WERI-Rb-1 (cell line): ENCODE measurements at regions not wholly inside any gene's neighbourhood (a gene's known extent, or its start where the extent isn't known, plus 50 kb on each side); places are given as distances from the start of the nearest gene placed in this dataset.
A peak's percentile ranks its signal among the peaks of the same experiment; 100 is the strongest.
"Not testable (repeated sequence)": the region's sequence is repeated elsewhere in the genome, so short reads cannot be mapped to it uniquely, and the experiment has no call there.

Source experiments
- DNase-seq: peaks from one replicate; pipeline ENCODE4 v3.0.0-alpha.2; 2020
- H3K27ac ChIP-seq: fragments of 250-450 bp; sonication (Bioruptor Pico); 2 replicates; pipeline ENCODE4 v1.5.1; 2020; ENCODE audit warnings: mild to moderate bottlenecking, moderate library complexity
- H3K27me3 ChIP-seq: fragments of 250-450 bp; sonication (Bioruptor Pico); 2 replicates; pipeline ENCODE4 v1.5.1; 2021; ENCODE audit warnings: mild to moderate bottlenecking, low read depth, moderate library complexity; ENCODE audit not compliant: insufficient read depth, severe bottlenecking
- H3K36me3 ChIP-seq: fragments of 250-450 bp; sonication (Bioruptor Pico); 2 replicates; pipeline ENCODE4 v1.5.1; 2020; ENCODE audit warnings: mild to moderate bottlenecking, moderate library complexity
- H3K4me3 ChIP-seq: 2 replicates; pipeline ENCODE4 v1.5.1; 2011; ENCODE audit warnings: low read depth, mild to moderate bottlenecking, control low read depth, low read length
- H3K9me3 ChIP-seq: fragments of 250-450 bp; sonication (Bioruptor Pico); 2 replicates; pipeline ENCODE4 v1.5.1; 2021; ENCODE audit warnings: mild to moderate bottlenecking, moderate library complexity; ENCODE audit not compliant: severe bottlenecking
- TF ChIP-seq, protein P1 (sequence below): IDR thresholded peaks from 2 replicates; pipeline ENCODE4 v1.5.1; 2011; ENCODE audit warnings: low read depth, mild to moderate bottlenecking, control low read depth, inconsistent platforms, low read length

DNA sequence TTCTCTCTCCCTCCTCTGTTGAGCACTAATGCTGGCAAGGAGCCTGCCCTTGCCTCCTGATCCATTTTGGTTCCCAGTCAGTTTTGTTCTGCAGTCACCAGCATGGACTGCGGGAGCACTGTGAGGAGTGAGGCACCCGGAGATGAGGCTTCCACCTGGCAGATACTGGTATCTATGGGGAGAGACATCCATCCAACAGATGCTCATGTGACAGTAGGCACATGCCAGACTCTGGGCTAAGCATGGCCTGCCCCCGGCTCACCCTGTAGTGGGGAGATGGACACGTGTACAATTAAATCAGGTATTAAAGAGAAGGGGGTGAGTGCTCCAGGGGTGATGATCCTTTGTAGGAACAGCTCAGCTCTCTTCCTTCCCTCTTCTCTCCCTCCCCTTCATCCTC lies 74.0 kb upstream of the PODXL start:
- Histone ChIP-seq H3K27ac (no peak overlapping the region), H3K27me3 (no peaks in the 10 kb centered on the region), H3K4me3 (no peak overlapping the region), H3K36me3 (no peaks in the 10 kb centered on the region), H3K9me3 (no peaks in the 10 kb centered on the region)
- TF ChIP-seq, protein P1, sequence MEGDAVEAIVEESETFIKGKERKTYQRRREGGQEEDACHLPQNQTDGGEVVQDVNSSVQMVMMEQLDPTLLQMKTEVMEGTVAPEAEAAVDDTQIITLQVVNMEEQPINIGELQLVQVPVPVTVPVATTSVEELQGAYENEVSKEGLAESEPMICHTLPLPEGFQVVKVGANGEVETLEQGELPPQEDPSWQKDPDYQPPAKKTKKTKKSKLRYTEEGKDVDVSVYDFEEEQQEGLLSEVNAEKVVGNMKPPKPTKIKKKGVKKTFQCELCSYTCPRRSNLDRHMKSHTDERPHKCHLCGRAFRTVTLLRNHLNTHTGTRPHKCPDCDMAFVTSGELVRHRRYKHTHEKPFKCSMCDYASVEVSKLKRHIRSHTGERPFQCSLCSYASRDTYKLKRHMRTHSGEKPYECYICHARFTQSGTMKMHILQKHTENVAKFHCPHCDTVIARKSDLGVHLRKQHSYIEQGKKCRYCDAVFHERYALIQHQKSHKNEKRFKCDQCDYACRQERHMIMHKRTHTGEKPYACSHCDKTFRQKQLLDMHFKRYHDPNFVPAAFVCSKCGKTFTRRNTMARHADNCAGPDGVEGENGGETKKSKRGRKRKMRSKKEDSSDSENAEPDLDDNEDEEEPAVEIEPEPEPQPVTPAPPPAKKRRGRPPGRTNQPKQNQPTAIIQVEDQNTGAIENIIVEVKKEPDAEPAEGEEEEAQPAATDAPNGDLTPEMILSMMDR = no peak
- DNase-seq = peak; percentile 41

DNA sequence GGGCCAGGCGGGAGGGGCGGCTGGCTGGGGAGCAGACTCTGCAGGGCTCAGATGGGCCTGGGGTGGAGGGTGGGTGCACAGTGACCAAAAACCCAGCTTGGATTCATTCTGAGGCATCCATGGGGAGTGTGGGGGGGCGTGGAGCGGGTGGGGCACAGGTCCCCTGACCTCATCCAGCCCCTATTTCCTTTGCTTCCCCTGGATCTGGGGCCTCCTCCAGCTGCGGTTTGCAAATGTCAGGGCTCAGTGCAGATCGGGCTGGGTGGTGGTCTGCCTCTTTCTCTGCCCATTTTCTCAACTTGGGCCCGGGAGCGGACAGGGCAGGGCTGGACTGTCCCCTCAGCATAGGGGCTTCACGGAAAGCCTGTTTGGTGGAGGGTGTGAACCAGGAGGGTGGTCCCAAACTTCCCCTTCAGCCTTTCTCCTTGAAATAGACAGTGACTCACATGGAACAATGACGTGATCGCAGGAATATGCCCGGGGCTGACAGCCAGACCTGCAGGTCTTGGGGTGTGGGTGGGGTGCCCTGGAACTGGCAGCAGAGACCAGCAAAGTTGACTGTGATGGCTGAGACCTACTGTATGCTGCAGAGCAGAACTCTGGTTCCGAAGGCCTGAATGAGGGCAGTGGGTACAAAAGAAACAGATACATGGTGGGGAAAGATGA lies 72.9 kb upstream of the PODXL start:
- Histone ChIP-seq H3K9me3 (no peaks in the 10 kb centered on the region), H3K27me3 (no peaks in the 10 kb centered on the region), H3K27ac (no peak overlapping the region), H3K4me3 (no peak overlapping the region), H3K36me3 (no peaks in the 10 kb centered on the region)
- DNase-seq = no peak
- TF ChIP-seq, protein P1 = no peak

DNA sequence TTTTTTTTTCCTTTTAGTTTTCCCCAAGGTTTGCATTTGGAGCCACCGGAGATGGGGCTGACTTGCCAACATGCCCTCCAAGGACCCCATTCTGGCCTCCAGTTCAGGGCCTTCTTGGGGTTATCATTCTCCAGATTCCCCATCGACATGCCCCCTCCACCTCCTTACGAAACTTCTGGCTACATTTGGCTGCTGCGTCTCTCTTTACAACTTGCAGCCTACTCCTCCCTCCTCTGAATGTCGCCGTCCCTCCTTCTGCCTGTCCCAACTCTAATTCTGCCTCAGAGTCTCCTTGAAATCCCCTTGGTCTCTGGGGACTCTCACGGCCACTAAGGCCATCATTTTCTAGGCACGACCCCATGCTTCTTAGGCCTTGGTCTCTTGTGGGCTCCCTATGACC lies 72.2 kb upstream of the PODXL start:
- no peaks in the 10 kb centered on the region for H3K9me3 ChIP-seq
- no peak overlapping the region for H3K27ac ChIP-seq
- no peaks in the 10 kb centered on the region for H3K36me3 ChIP-seq
- no peak overlapping the region for H3K4me3 ChIP-seq
- DNase-seq = no peak
- TF ChIP-seq, protein P1 = no peak
- H3K27me3 ChIP-seq = no peaks in the 10 kb centered on the region

DNA sequence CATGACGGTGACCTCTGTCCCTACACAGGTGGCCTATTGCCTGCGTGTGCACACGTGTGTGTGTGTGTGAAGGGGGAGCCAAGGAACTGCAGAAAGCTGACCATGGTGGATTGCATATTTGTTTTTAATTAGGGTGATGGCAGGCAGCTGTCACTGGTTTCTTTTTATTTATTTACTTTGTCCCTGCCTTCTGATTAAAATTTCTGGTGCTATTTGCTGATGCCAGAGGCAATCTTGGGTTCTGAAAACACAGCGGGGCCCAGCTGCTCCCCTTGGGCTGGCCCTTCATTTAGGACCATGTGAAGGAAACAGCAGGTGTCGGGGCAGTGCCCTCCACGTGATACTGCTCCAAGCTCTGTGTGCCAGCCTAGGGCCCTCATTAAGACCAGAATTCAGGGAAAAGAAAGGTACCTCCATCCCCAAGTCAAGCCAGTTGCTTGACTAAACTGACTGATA lies 71.3 kb upstream of the PODXL start:
- Histone ChIP-seq H3K36me3 (no peaks in the 10 kb centered on the region), H3K27ac (no peak overlapping the region), H3K9me3 (no peaks in the 10 kb centered on the region), H3K4me3 (no peak overlapping the region), H3K27me3 (no peaks in the 10 kb centered on the region)
- DNase-seq = no peak
- TF ChIP-seq, protein P1 = no peak

DNA sequence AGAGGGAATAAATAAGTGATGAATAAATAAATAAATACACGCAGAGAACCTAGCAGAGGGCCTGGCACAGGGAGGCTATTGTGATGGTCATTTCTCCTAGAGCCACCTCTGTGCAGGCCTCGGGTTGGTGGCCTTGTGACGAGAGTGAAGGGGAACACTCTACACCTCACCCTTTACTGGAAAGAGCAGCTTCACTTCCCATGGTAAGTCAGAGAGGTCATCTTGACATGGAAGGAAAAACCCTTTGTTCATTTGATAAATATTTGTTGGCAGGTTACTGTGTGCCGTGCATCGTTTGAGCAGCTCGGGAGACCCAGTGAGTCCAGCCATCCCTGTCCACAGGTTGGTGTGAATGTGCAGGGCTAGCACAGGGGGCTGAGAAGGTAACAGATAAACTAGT lies 70.2 kb upstream of the PODXL start:
- Histone ChIP-seq H3K9me3 (no peaks in the 10 kb centered on the region), H3K27ac (no peak overlapping the region), H3K27me3 (no peaks in the 10 kb centered on the region), H3K4me3 (no peak overlapping the region), H3K36me3 (no peaks in the 10 kb centered on the region)
- TF ChIP-seq, protein P1 = no peak
- DNase-seq = no peak

DNA sequence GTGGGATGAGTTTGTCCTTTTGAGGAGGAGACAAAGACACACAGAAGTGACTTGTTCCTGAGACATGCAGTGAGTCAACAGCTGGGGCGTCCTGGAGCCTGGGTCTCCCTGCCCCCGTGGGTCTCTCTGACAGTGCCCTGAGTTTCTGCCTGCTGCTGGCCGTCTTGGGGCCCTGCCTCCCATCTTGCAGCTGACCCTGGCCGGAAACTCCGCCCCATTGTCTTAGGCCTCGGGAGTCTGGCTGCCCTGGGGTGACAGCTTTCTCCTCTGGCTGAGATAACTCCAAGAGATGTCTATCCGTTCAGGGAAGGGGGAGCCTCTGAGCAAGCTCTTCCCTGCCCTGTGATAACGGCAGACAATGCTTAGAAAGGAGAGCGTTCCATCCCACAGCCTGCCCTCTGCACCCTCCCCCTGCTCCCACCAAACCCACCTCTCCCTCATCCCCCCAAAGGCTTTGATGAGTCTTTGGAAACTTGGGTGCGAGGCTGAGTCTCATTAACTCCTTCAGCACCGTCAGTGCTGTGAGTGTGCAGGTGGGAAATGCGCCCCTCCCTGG lies 69.5 kb upstream of the PODXL start:
- DNase-seq = peak; percentile 78
- Histone ChIP-seq H3K27me3 (no peaks in the 10 kb centered on the region), H3K9me3 (no peaks in the 10 kb centered on the region), H3K4me3 (no peak overlapping the region), H3K27ac (peak overlapping the region; percentile 64), H3K36me3 (no peaks in the 10 kb centered on the region)
- TF ChIP-seq, protein P1 = peak; percentile 27; the same call in 1 of the 2 replicates

DNA sequence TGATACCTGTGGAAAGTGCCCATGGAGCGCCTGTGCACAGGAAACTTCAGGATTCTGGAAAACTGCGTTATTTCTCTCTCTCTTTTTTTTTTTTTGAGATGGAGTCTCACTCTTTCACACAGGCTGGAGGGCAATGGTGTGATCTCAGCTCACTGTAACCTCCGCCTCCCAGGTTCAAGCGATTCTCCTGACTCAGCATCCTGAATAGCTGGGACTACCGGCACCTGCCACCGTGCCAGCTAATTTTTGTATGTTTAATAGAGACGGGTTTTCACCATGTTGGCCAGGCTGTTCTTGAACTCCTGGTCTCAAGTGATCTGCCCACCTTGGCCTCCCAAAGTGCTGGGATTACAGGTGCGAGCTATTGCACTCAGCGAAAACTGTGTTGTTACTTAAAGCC lies 68.9 kb upstream of the PODXL start:
- not testable (repeated sequence) for H3K27me3 ChIP-seq, H3K4me3 ChIP-seq, H3K9me3 ChIP-seq, DNase-seq, H3K36me3 ChIP-seq
- H3K27ac ChIP-seq = peak overlapping the region; percentile 64
